Tibial artery (tissue), 4 donors: ENCODE measurements at regions not wholly inside any gene's neighbourhood (a gene's known extent, or its start where the extent isn't known, plus 50 kb on each side); places are given as distances from the start of the nearest gene placed in this dataset.
"Not testable (repeated sequence)": the region's sequence is repeated elsewhere in the genome, so short reads cannot be mapped to it uniquely, and the experiment has no call there.

ENCODE experiments used
- DNase-seq, 2 donors: peaks; one replicate each; pipeline ENCODE4 v3.0.0-alpha.2; 2019
- H3K27ac ChIP-seq, 2 donors: fragments of 200-600 bp; sonication (generic) in 1 of 2; 1 replicate in 1 of 2; 2 replicates in 1 of 2; pipeline ENCODE4 v1.5.1; 2018 to 2019; ENCODE audit warnings: mild to moderate bottlenecking in 1 of 2
- H3K27me3 ChIP-seq, 2 donors: fragments of 200-600 bp; sonication (generic) in 1 of 2; one replicate each; pipeline versions ENCODE4 v1.5.1 to v1.6.0; 2016 to 2019
- H3K36me3 ChIP-seq, 3 donors: fragments of 200-600 bp; sonication (generic) in 2 of 3; one replicate each; pipeline ENCODE4 v1.5.1; 2016 to 2019; ENCODE audit warnings: mild to moderate bottlenecking in 2 of 3
- H3K4me1 ChIP-seq, 4 donors: fragments of 200-600 bp; sonication (generic) in 2 of 4; 1 replicate in 3 of 4; 2 replicates in 1 of 4; pipeline ENCODE4 v1.5.1; 2016 to 2019
- H3K4me3 ChIP-seq, 2 donors: fragments of 200-600 bp; sonication (generic) in 1 of 2; 1 replicate in 1 of 2; 2 replicates in 1 of 2; pipeline ENCODE4 v1.5.1; 2018 to 2019; ENCODE audit warnings: mild to moderate bottlenecking in 2 of 2
- H3K9me3 ChIP-seq, 3 donors: fragments of 200-600 bp; sonication (generic) in 1 of 3; one replicate each; pipeline ENCODE4 v1.5.1; 2016 to 2019
- CTCF ChIP-seq, 2 experiments: fragments of 200-600 bp in 1 of 2; fragments of 450-650 bp in 1 of 2; IDR thresholded peaks; one replicate each; pipeline ENCODE4 v1.5.1; 2017 to 2019; ENCODE audit warnings: antibody characterized with exemption in 2 of 2, mild to moderate bottlenecking in 1 of 2, moderate library complexity in 1 of 2
- intact Hi-C: fragments of 100-400 bp; cut with DNase I; formaldehyde crosslinking; loops from one replicate; pipeline ENCODE4 v1.15.0; 2023; ENCODE audit warnings: low total_unique reads

GRCh38 chr7:46603296-46603752 lies 682.3 kb upstream of the IGFBP3 start:
- Histone ChIP-seq H3K36me3 (no peaks in the 10 kb centered on the region), H3K27ac (peak overlapping the region; percentile 70 to 86), H3K27me3 (no peaks in the 10 kb centered on the region), H3K4me1 (peaks cover 0 to 33% (median 15%) of the 10 kb centered on the region in 4 donors), H3K4me3 (no peak overlapping the region), H3K9me3 (no peaks in the 10 kb centered on the region)
- no peak for TF ChIP-seq CTCF (IDR thresholded peaks at IDR 0.05)
- DNase-seq = peak in 1 of 2 donors; percentile 79
- intact Hi-C loops = loop anchor here (5.0 kb wide), 1 partner anchor 149 kb away; no protein-coding TSS in a partner anchor

- Histone ChIP-seq H3K27ac (no peak overlapping the region), H3K36me3 (no peaks in the 10 kb centered on the region), H3K9me3 (no peaks in the 10 kb centered on the region), H3K27me3 (no peaks in the 10 kb centered on the region), H3K4me1 (peaks cover 0 to 32% (median 15%) of the 10 kb centered on the region in 4 donors), H3K4me3 (no peak overlapping the region)
- intact Hi-C loops = loop anchor here (5.0 kb wide), 1 partner anchor 152 kb away; no protein-coding TSS in a partner anchor
- DNase-seq = peak; percentile 71 to 78
- no peak for TF ChIP-seq CTCF (IDR thresholded peaks at IDR 0.05)
Measured at GRCh38 chr7:46600340-46600739, 679.3 kb upstream of the IGFBP3 start.

GRCh38 chr7:46594831-46595230 lies 673.8 kb upstream of the IGFBP3 start:
- H3K9me3 ChIP-seq, H3K27me3 ChIP-seq, DNase-seq, H3K36me3 ChIP-seq, H3K27ac ChIP-seq, intact Hi-C loops, H3K4me3 ChIP-seq, H3K4me1 ChIP-seq: not testable (repeated sequence)

- DNase-seq, H3K27me3 ChIP-seq, H3K4me3 ChIP-seq, intact Hi-C loops, H3K4me1 ChIP-seq, H3K9me3 ChIP-seq, H3K27ac ChIP-seq, H3K36me3 ChIP-seq: not testable (repeated sequence)
Measured at GRCh38 chr7:46590918-46591905, 670.1 kb upstream of the IGFBP3 start.

- intact Hi-C loops = no loop called here
- H3K27me3 ChIP-seq = no peaks in the 10 kb centered on the region
- DNase-seq = no peak
- H3K27ac ChIP-seq = no peak overlapping the region
- H3K36me3 ChIP-seq = no peaks in the 10 kb centered on the region
- peaks cover 0 to 9% (median 6%) of the 10 kb centered on the region in 3 donors for H3K9me3 ChIP-seq
- no peak overlapping the region for H3K4me3 ChIP-seq
- no peaks in the 10 kb centered on the region for H3K4me1 ChIP-seq
- TF ChIP-seq CTCF (IDR thresholded peaks at IDR 0.05) = no peak
Measured at GRCh38 chr7:46589286-46589685, 668.2 kb upstream of the IGFBP3 start.

- TF ChIP-seq CTCF (IDR thresholded peaks at IDR 0.05) = no peak
- Histone ChIP-seq H3K4me3 (no peak overlapping the region), H3K4me1 (no peaks in the 10 kb centered on the region), H3K27ac (no peak overlapping the region), H3K9me3 (no peaks in the 10 kb centered on the region), H3K36me3 (no peaks in the 10 kb centered on the region), H3K27me3 (no peaks in the 10 kb centered on the region)
- DNase-seq = no peak
- intact Hi-C loops = no loop called here
Measured at GRCh38 chr7:46586406-46586805, 665.3 kb upstream of the IGFBP3 start.
